ENCODE measurements at regions not wholly inside any gene's neighbourhood (a gene's known extent, or its start where the extent isn't known, plus 50 kb on each side); places are given as distances from the start of the nearest gene placed in this dataset.

- H3K27ac ChIP-seq (ENCODE audit: low read length), result no peak overlapping the region
- no peaks in the 10 kb centered on the region for H3K79me2 ChIP-seq (ENCODE audit: low read length)
- ATAC-seq (no peak), DNase-seq (no peak)
- no peak for TF ChIP-seq EZH2 (IDR thresholded peaks at IDR 0.05; ENCODE audit: low read length, unreplicated experiment)
- no peak for TF ChIP-seq EZH2phosphoT487 (IDR thresholded peaks at IDR 0.05; ENCODE audit: borderline replicate concordance, low read length)
- no peaks in the 10 kb centered on the region for H3F3A ChIP-seq (ENCODE audit: low read length, unreplicated experiment)
- H3K4me3 ChIP-seq (ENCODE audit: low read length), result no peak overlapping the region
- no peaks in the 10 kb centered on the region for H3K36me3 ChIP-seq (ENCODE audit: low read depth, low read length)
- BruUV-seq (replicated peaks), result no TSS peak
- H3K4me1 ChIP-seq (ENCODE audit: insufficient read depth, low read length), result no peaks in the 10 kb centered on the region
- H3K9ac ChIP-seq (ENCODE audit: low read length), result no peak overlapping the region
- no peaks in the 10 kb centered on the region for H3K27me3 ChIP-seq (ENCODE audit: low read length)
- H2AFZ ChIP-seq (ENCODE audit: low read length), result no peak overlapping the region
- POLR2A ChIA-PET (ENCODE audit: unreplicated experiment), result no interaction called here
- no peak overlapping the region for H3K4me2 ChIP-seq (ENCODE audit: low read length)
- no peaks in the 10 kb centered on the region for H3K9me3 ChIP-seq (ENCODE audit: low read length)
- CTCF ChIA-PET, result no interaction called here
- no peaks in the 10 kb centered on the region for H4K20me1 ChIP-seq (ENCODE audit: low read length)
- no peaks in the 10 kb centered on the region for H3K9me2 ChIP-seq (replicated peaks; ENCODE audit: low read length)
- intact Hi-C loops (cut with micrococcal nuclease), result no loop called here
These were observed 97.8 kb upstream of the MAF start for GRCh38 chr16:79698341-79698753.

- ATAC-seq (no peak), DNase-seq (no peak)
- Histone ChIP-seq H4K20me1 (ENCODE audit: low read length) (no peaks in the 10 kb centered on the region), H3F3A (ENCODE audit: low read length, unreplicated experiment) (no peaks in the 10 kb centered on the region), H3K9me2 (replicated peaks; ENCODE audit: low read length) (no peaks in the 10 kb centered on the region), H3K4me1 (ENCODE audit: insufficient read depth, low read length) (no peaks in the 10 kb centered on the region), H3K9ac (ENCODE audit: low read length) (no peak overlapping the region), H2AFZ (ENCODE audit: low read length) (no peak overlapping the region), H3K9me3 (ENCODE audit: low read length) (no peaks in the 10 kb centered on the region), H3K36me3 (ENCODE audit: low read depth, low read length) (no peaks in the 10 kb centered on the region), H3K27me3 (ENCODE audit: low read length) (no peaks in the 10 kb centered on the region), H3K4me3 (ENCODE audit: low read length) (no peak overlapping the region), H3K79me2 (ENCODE audit: low read length) (no peaks in the 10 kb centered on the region), H3K4me2 (ENCODE audit: low read length) (no peak overlapping the region), H3K27ac (ENCODE audit: low read length) (no peak overlapping the region)
- ChIA-PET POLR2A (ENCODE audit: unreplicated experiment) (no interaction called here), CTCF (no interaction called here)
- no TSS peak for BruUV-seq (replicated peaks)
- intact Hi-C loops (cut with micrococcal nuclease), result no loop called here
- no peak for TF ChIP-seq CTCF (conservative IDR thresholded peaks at IDR 0.05; ENCODE audit: low read depth, low read length)
- no peak for TF ChIP-seq EZH2 (IDR thresholded peaks at IDR 0.05; ENCODE audit: low read length, unreplicated experiment)
- no peak for TF ChIP-seq EZH2phosphoT487 (IDR thresholded peaks at IDR 0.05; ENCODE audit: borderline replicate concordance, low read length)
These were observed 97.1 kb upstream of the MAF start for GRCh38 chr16:79697562-79698112.

- no TSS peak for BruUV-seq (replicated peaks)
- no peaks in the 10 kb centered on the region for H3K9me2 ChIP-seq (replicated peaks; ENCODE audit: low read length)
- intact Hi-C loops (cut with micrococcal nuclease), result no loop called here
- H3K79me2 ChIP-seq (ENCODE audit: low read length), result no peaks in the 10 kb centered on the region
- H3K27me3 ChIP-seq (ENCODE audit: low read length), result no peaks in the 10 kb centered on the region
- no peak overlapping the region for H3K27ac ChIP-seq (ENCODE audit: low read length)
- DNase-seq, result no peak
- no peaks in the 10 kb centered on the region for H3K4me1 ChIP-seq (ENCODE audit: insufficient read depth, low read length)
- no peaks in the 10 kb centered on the region for H3F3A ChIP-seq (ENCODE audit: low read length, unreplicated experiment)
- ChIA-PET POLR2A (ENCODE audit: unreplicated experiment) (no interaction called here), CTCF (no interaction called here)
- ATAC-seq, result no peak
- H4K20me1 ChIP-seq (ENCODE audit: low read length), result no peaks in the 10 kb centered on the region
- no peaks in the 10 kb centered on the region for H3K9me3 ChIP-seq (ENCODE audit: low read length)
- no peak overlapping the region for H2AFZ ChIP-seq (ENCODE audit: low read length)
- H3K4me3 ChIP-seq (ENCODE audit: low read length), result no peak overlapping the region
- TF ChIP-seq CTCF (conservative IDR thresholded peaks at IDR 0.05; ENCODE audit: low read depth, low read length), result no peak
- no peak for TF ChIP-seq EZH2 (IDR thresholded peaks at IDR 0.05; ENCODE audit: low read length, unreplicated experiment)
- no peak for TF ChIP-seq EZH2phosphoT487 (IDR thresholded peaks at IDR 0.05; ENCODE audit: borderline replicate concordance, low read length)
- H3K4me2 ChIP-seq (ENCODE audit: low read length), result no peak overlapping the region
- no peak overlapping the region for H3K9ac ChIP-seq (ENCODE audit: low read length)
- H3K36me3 ChIP-seq (ENCODE audit: low read depth, low read length), result no peaks in the 10 kb centered on the region
These were observed 90.5 kb upstream of the MAF start for GRCh38 chr16:79691007-79691406.

All from PC-3 (cell line).